Nephron progenitor cell (in vitro differentiated cells): ENCODE measurements at regions not wholly inside any gene's neighbourhood (a gene's known extent, or its start where the extent isn't known, plus 50 kb on each side); places are given as distances from the start of the nearest gene placed in this dataset.

Experiments used
- DNase-seq: peaks from one replicate; pipeline ENCODE4 v3.0.0; 2021
- H3K27ac Mint-ChIP-seq: 2 replicates; pipeline ENCODE4 v1.8.0; 2021; ENCODE audit warnings: mild to moderate bottlenecking, moderate library complexity, mixed read lengths
- H3K27me3 Mint-ChIP-seq: 2 replicates; pipeline ENCODE4 v1.8.0; 2021; ENCODE audit warnings: mild to moderate bottlenecking, low read depth, mixed read lengths; ENCODE audit not compliant: poor library complexity
- H3K36me3 Mint-ChIP-seq: 2 replicates; pipeline ENCODE4 v1.8.0; 2021; ENCODE audit warnings: low read depth, mixed read lengths
- H3K4me1 Mint-ChIP-seq: 2 replicates; pipeline ENCODE4 v1.8.0; 2021; ENCODE audit warnings: mixed read lengths
- H3K4me3 Mint-ChIP-seq: 2 replicates; pipeline ENCODE4 v1.8.0; 2021; ENCODE audit warnings: mild to moderate bottlenecking, moderate library complexity, mixed read lengths
- H3K9me3 Mint-ChIP-seq: 2 replicates; pipeline ENCODE4 v1.8.0; 2021; ENCODE audit warnings: mild to moderate bottlenecking, moderate library complexity, mixed read lengths
- TF ChIP-seq, protein P1 (sequence below): fragments of 200-600 bp; sonication (generic); IDR thresholded peaks from 2 replicates; pipeline ENCODE4 v1.5.0; 2021; ENCODE audit warnings: antibody characterized with exemption

DNA sequence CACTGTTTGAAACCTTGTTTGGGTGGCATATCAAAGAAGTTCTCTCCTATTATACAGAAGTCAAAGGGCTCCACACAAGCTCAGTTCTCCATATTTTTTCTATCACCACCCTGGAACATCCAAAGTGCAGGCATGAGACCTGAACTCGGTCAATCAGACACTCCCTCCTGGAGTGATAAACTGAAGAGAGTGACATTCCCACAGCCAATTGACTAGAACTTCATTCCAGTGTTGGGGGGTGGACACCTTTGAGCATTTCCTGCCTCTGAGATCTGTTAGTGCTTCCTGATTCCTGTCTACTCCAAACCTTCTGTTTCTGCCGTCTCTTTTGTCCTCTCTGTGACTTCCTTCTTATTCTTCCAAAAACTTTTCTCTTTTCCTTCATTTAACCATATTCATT lies 220.7 kb upstream of the NOX3 start:
- H3K36me3 Mint-ChIP-seq: no peaks in the 10 kb centered on the region
- H3K27me3 Mint-ChIP-seq: no peaks in the 10 kb centered on the region
- TF ChIP-seq, protein P1, sequence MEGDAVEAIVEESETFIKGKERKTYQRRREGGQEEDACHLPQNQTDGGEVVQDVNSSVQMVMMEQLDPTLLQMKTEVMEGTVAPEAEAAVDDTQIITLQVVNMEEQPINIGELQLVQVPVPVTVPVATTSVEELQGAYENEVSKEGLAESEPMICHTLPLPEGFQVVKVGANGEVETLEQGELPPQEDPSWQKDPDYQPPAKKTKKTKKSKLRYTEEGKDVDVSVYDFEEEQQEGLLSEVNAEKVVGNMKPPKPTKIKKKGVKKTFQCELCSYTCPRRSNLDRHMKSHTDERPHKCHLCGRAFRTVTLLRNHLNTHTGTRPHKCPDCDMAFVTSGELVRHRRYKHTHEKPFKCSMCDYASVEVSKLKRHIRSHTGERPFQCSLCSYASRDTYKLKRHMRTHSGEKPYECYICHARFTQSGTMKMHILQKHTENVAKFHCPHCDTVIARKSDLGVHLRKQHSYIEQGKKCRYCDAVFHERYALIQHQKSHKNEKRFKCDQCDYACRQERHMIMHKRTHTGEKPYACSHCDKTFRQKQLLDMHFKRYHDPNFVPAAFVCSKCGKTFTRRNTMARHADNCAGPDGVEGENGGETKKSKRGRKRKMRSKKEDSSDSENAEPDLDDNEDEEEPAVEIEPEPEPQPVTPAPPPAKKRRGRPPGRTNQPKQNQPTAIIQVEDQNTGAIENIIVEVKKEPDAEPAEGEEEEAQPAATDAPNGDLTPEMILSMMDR: no peak
- peaks cover 8% of the 10 kb centered on the region for H3K4me1 Mint-ChIP-seq
- H3K4me3 Mint-ChIP-seq: no peak overlapping the region
- DNase-seq: no peak
- no peak overlapping the region for H3K27ac Mint-ChIP-seq
- no peaks in the 10 kb centered on the region for H3K9me3 Mint-ChIP-seq

- Mint-ChIP-seq H3K36me3 (no peaks in the 10 kb centered on the region), H3K27ac (no peak overlapping the region), H3K27me3 (peaks cover 11% of the 10 kb centered on the region), H3K4me1 (no peaks in the 10 kb centered on the region), H3K9me3 (no peaks in the 10 kb centered on the region), H3K4me3 (no peak overlapping the region)
- TF ChIP-seq, protein P1: no peak
- DNase-seq: no peak
These were observed 215.0 kb upstream of the NOX3 start for GRCh38 chr6:155670655-155671054.

GRCh38 chr6:155660251-155660977 lies 204.8 kb upstream of the NOX3 start:
- H3K9me3 Mint-ChIP-seq: peaks cover 13% of the 10 kb centered on the region
- DNase-seq: peak; percentile 34
- H3K27ac Mint-ChIP-seq: peak overlapping the region; percentile 55
- H3K36me3 Mint-ChIP-seq: peaks cover 11% of the 10 kb centered on the region
- H3K27me3 Mint-ChIP-seq: peaks cover 23% of the 10 kb centered on the region
- TF ChIP-seq, protein P1: no peak
- peaks cover 34% of the 10 kb centered on the region for H3K4me1 Mint-ChIP-seq
- H3K4me3 Mint-ChIP-seq: no peak overlapping the region

- H3K27me3 Mint-ChIP-seq: peaks cover 5% of the 10 kb centered on the region
- H3K36me3 Mint-ChIP-seq: peaks cover 16% of the 10 kb centered on the region
- DNase-seq: no peak
- H3K4me1 Mint-ChIP-seq: peaks cover 29% of the 10 kb centered on the region
- no peak overlapping the region for H3K27ac Mint-ChIP-seq
- H3K4me3 Mint-ChIP-seq: no peak overlapping the region
- H3K9me3 Mint-ChIP-seq: peaks cover 27% of the 10 kb centered on the region
- TF ChIP-seq, protein P1: no peak
These were observed 200.4 kb upstream of the NOX3 start for GRCh38 chr6:155656024-155656423.

DNA sequence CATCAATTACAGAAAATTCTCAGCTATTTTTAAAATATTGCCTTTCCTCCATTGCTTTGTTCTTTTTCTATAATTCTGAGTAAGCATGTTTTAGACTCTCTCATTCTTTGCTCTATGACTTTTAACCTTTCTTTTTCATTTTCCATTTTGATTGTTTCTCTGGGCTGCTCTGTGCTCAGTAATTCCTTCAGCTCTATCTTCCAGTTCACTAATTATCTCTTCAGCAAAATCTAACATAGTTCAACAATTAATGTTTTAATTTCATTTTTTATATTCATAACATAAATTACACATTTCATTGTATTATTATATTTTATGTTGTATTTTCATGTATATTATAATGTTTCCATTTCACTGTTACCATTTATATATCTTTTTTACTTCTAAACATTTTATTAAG lies 198.8 kb upstream of the NOX3 start:
- Mint-ChIP-seq H3K4me1 (peaks cover 13% of the 10 kb centered on the region), H3K4me3 (no peak overlapping the region), H3K36me3 (peaks cover 16% of the 10 kb centered on the region), H3K27ac (no peak overlapping the region), H3K27me3 (peaks cover 5% of the 10 kb centered on the region), H3K9me3 (peaks cover 27% of the 10 kb centered on the region)
- TF ChIP-seq, protein P1: no peak
- no peak for DNase-seq

DNA sequence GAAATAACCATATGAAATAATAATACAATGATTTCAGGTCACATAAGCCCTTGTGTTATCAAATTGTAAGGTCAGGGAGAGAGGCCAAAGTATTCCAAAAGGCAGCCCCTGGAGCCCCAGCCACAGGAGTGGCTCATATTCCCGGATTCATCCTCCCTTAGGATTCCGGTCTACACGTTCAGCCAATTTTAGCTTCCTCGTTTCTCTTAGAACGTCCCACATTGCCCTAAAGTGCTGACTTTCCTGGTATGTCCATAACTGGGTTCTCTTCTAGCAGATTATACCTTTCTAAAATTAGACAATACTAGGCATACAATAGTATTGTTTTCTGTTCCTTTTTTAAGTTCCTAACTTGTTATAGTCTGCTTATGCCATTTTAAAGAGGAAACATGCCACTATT lies 192.7 kb upstream of the NOX3 start:
- TF ChIP-seq, protein P1: no peak
- Mint-ChIP-seq H3K4me3 (no peak overlapping the region), H3K27ac (no peak overlapping the region)

More for the DNA sequence above, 192.7 kb upstream of the NOX3 start:
- no peaks in the 10 kb centered on the region for H3K27me3 Mint-ChIP-seq
- peaks cover 21% of the 10 kb centered on the region for H3K4me1 Mint-ChIP-seq
- H3K36me3 Mint-ChIP-seq: no peaks in the 10 kb centered on the region
- H3K9me3 Mint-ChIP-seq: peaks cover 4% of the 10 kb centered on the region
- DNase-seq: no peak
